ENCODE measurements at regions not wholly inside any gene's neighbourhood (a gene's known extent, or its start where the extent isn't known, plus 50 kb on each side); places are given as distances from the start of the nearest gene placed in this dataset.

- no peak for TF ChIP-seq POLR2A (IDR thresholded peaks at IDR 0.05; ENCODE audit: borderline replicate concordance, extremely low read depth, insufficient read depth, insufficient read length)
- no peak for TF ChIP-seq EGR1 (IDR thresholded peaks at IDR 0.05; ENCODE audit: low read depth)
Observed at GRCh38 chr13:37338726-37339385, 233.4 kb upstream of the CSNK1A1L start (continued).

GRCh38 chr13:37326334-37326733, 220.9 kb upstream of the CSNK1A1L start:
- no TSS peak for BruUV-seq (replicated peaks)
- Histone ChIP-seq H3K27ac (ENCODE audit: low read depth, low read length) (no peak overlapping the region), H3K4me2 (ENCODE audit: low read length) (no peak overlapping the region), H3K27me3 (ENCODE audit: insufficient read depth, low read length) (no peaks in the 10 kb centered on the region), H3K4me3 (replicated peaks in 1 of 2; ENCODE audit: low read depth in 1 of 2, low read length in 2 of 2) (no peak overlapping the region), H3K9me2 (ENCODE audit: insufficient read depth) (no peaks in the 10 kb centered on the region), H4K20me1 (ENCODE audit: insufficient read depth) (no peaks in the 10 kb centered on the region), H2AFZ (ENCODE audit: low read depth, low read length, poor library complexity, severe bottlenecking) (no peak overlapping the region), H3K9me3 (ENCODE audit: control insufficient read depth in 1 of 2, insufficient read depth in 1 of 2, low read depth in 1 of 2, low read length in 2 of 2) (peaks cover 0 to 7% of the 10 kb centered on the region in 2 experiments; a peak in 2 of 4 replicates), H3K79me2 (ENCODE audit: insufficient read depth, low read length) (no peaks in the 10 kb centered on the region), H3K4me1 (ENCODE audit: control insufficient read depth in 1 of 2, insufficient read depth in 2 of 2, low read length in 2 of 2) (no peaks in the 10 kb centered on the region), H3K36me3 (ENCODE audit: control insufficient read depth in 1 of 2, insufficient read depth in 2 of 2, low read length in 2 of 2) (no peaks in the 10 kb centered on the region), H3K9ac (ENCODE audit: low read length) (no peak overlapping the region)
- ChIA-PET POLR2A (no interaction called here), CTCF (no interaction called here), RAD21 (ENCODE audit: low non-redundant PET in 1 of 2, low total read pairs in 2 of 2, uncharacterized antibody in 2 of 2, unreplicated experiment in 2 of 2) (no interaction called here)
- TF ChIP-seq ZNF274 (IDR thresholded peaks at IDR 0.05; ENCODE audit: low read depth, low read length), result no peak
- no peak for TF ChIP-seq ZFX (IDR thresholded peaks at IDR 0.05)
- TF ChIP-seq ELF1 (IDR thresholded peaks at IDR 0.05; ENCODE audit: borderline replicate concordance, low read depth), result no peak
- TF ChIP-seq EZH2 (IDR thresholded peaks at IDR 0.05), result no peak
- TF ChIP-seq FOSL1 (IDR thresholded peaks at IDR 0.05; ENCODE audit: low read depth), result no peak
- no peak for TF ChIP-seq EGR1 (IDR thresholded peaks at IDR 0.05; ENCODE audit: low read depth)
- TF ChIP-seq SP1 (IDR thresholded peaks at IDR 0.05; ENCODE audit: low read depth), result no peak
- no peak for TF ChIP-seq CEBPB (IDR thresholded peaks at IDR 0.05; ENCODE audit: low read depth)
- no peak for TF ChIP-seq JUND (IDR thresholded peaks at IDR 0.05)
- no peak for TF ChIP-seq POLR2A (IDR thresholded peaks at IDR 0.05; ENCODE audit: borderline replicate concordance, extremely low read depth, insufficient read depth, insufficient read length)
- TF ChIP-seq RAD21 (IDR thresholded peaks at IDR 0.05; ENCODE audit: low read depth), result no peak
- no peak for TF ChIP-seq CBX3 (IDR thresholded peaks at IDR 0.05; ENCODE audit: low read depth)
- no peak for TF ChIP-seq REST (IDR thresholded peaks at IDR 0.05; ENCODE audit: low read depth)
- no peak for TF ChIP-seq SIN3A (IDR thresholded peaks at IDR 0.05; ENCODE audit: low read depth)
- TF ChIP-seq POLR2AphosphoS5 (IDR thresholded peaks at IDR 0.05; ENCODE audit: low read depth, low read length), result no peak
- DNase-seq (ENCODE audit: low read depth, low spot score) (no peak), ATAC-seq (no peak)
- intact Hi-C loops (cut with micrococcal nuclease), result no loop called here

Measured in HCT116 (cell line).